ENCODE measurements at regions not wholly inside any gene's neighbourhood (a gene's known extent, or its start where the extent isn't known, plus 50 kb on each side); places are given as distances from the start of the nearest gene placed in this dataset.

- DNase-seq (ENCODE audit: low read depth): no peak
These were observed 321.9 kb upstream of the PKDCC start for GRCh38 chr2:41725901-41726300.

- DNase-seq (ENCODE audit: low read depth): no peak
These were observed 321.5 kb upstream of the PKDCC start for GRCh38 chr2:41726364-41726763.

- DNase-seq (ENCODE audit: low read depth): no peak
These were observed 320.7 kb upstream of the PKDCC start for GRCh38 chr2:41727152-41727551.

- DNase-seq (ENCODE audit: low read depth): no peak
These were observed 320.1 kb upstream of the PKDCC start for GRCh38 chr2:41727711-41728110.

GRCh38 chr2:41728788-41729338 lies 319.0 kb upstream of the PKDCC start:
- no peak for DNase-seq (ENCODE audit: low read depth)

GRCh38 chr2:41729800-41730364 lies 317.9 kb upstream of the PKDCC start:
- DNase-seq (ENCODE audit: low read depth): no peak

GRCh38 chr2:41735006-41735405 lies 312.8 kb upstream of the PKDCC start:
- DNase-seq (ENCODE audit: low read depth): no peak

- no peak for DNase-seq (ENCODE audit: low read depth)
These were observed 312.3 kb upstream of the PKDCC start for GRCh38 chr2:41735476-41735875.

- no peak for DNase-seq (ENCODE audit: low read depth)
These were observed 311.7 kb upstream of the PKDCC start for GRCh38 chr2:41736105-41736567.

GRCh38 chr2:41736586-41736985 lies 311.2 kb upstream of the PKDCC start:
- DNase-seq (ENCODE audit: low read depth): no peak

GRCh38 chr2:41737888-41738287 lies 309.9 kb upstream of the PKDCC start:
- no peak for DNase-seq (ENCODE audit: low read depth)

GRCh38 chr2:41741951-41742595 lies 305.7 kb upstream of the PKDCC start:
- DNase-seq (ENCODE audit: low read depth): no peak

GRCh38 chr2:41743324-41743723 lies 304.5 kb upstream of the PKDCC start:
- DNase-seq (ENCODE audit: low read depth): no peak

GRCh38 chr2:41750829-41751228 lies 297.0 kb upstream of the PKDCC start:
- DNase-seq (ENCODE audit: low read depth): no peak

GRCh38 chr2:41759880-41760279 lies 287.9 kb upstream of the PKDCC start:
- no peak for DNase-seq (ENCODE audit: low read depth)

- DNase-seq (ENCODE audit: low read depth): no peak
These were observed 284.7 kb upstream of the PKDCC start for GRCh38 chr2:41763141-41763540.

GRCh38 chr2:41764131-41764530 lies 283.7 kb upstream of the PKDCC start:
- no peak for DNase-seq (ENCODE audit: low read depth)

GRCh38 chr2:41764919-41765318 lies 282.9 kb upstream of the PKDCC start:
- DNase-seq (ENCODE audit: low read depth): no peak

GRCh38 chr2:41768310-41768709 lies 279.5 kb upstream of the PKDCC start:
- no peak for DNase-seq (ENCODE audit: low read depth)

- no peak for DNase-seq (ENCODE audit: low read depth)
These were observed 276.1 kb upstream of the PKDCC start for GRCh38 chr2:41771710-41772109.

GRCh38 chr2:41772697-41773096 lies 275.1 kb upstream of the PKDCC start:
- DNase-seq (ENCODE audit: low read depth): no peak

GRCh38 chr2:41774011-41774605 lies 273.7 kb upstream of the PKDCC start:
- DNase-seq (ENCODE audit: low read depth): no peak

GRCh38 chr2:41775366-41776025 lies 272.3 kb upstream of the PKDCC start:
- DNase-seq (ENCODE audit: low read depth): no peak
